ENCODE measurements at regions not wholly inside any gene's neighbourhood (a gene's known extent, or its start where the extent isn't known, plus 50 kb on each side); places are given as distances from the start of the nearest gene placed in this dataset.

DNA sequence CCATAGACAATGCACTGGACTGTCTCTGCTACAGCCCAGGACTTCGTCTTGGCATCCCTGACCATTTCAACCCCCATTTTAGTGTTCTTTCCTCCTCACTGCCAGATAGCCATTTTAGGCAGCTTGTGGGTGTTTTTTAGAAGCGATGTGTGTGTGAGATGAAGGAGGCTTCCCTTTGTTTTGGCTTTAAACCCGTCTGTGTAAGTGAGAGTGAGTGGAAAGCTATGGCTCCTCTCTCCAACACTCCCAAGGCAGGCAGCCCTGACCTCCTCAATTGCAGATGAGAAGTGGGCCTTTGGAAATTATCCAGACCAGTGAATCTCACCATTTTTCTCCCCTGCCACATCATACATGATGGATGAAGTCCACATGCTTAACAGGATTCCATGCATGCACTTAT lies 70.3 kb upstream of the PGBD5 start:
- Histone ChIP-seq H3K4me1 (ENCODE audit: control insufficient read depth in 1 of 2, insufficient read depth in 2 of 2, low read length in 2 of 2) (no peaks in the 10 kb centered on the region), H3K9me3 (ENCODE audit: control insufficient read depth, low read length) (peaks cover 2% of the 10 kb centered on the region), H3K27me3 (ENCODE audit: control insufficient read depth in 1 of 2, insufficient read depth in 2 of 2, low read length in 1 of 2) (no peaks in the 10 kb centered on the region), H3K27ac (ENCODE audit: low read depth in 1 of 2, low read length in 2 of 2) (no peak overlapping the region), H3K36me3 (ENCODE audit: control insufficient read depth in 1 of 2, insufficient read depth in 2 of 2, low read length in 1 of 2) (no peaks in the 10 kb centered on the region), H3K4me3 (ENCODE audit: low read length in 2 of 2) (no peak overlapping the region)
- intact Hi-C loops (cut with DNase I): no loop called here
- WGBS, 2 donors: 47 to 48% methylated on average over 3 of the region's 3 CpGs
- ATAC-seq (ENCODE audit: low FRiP score): no peak
- no peak for DNase-seq

- Histone ChIP-seq H3K27me3 (ENCODE audit: control insufficient read depth in 1 of 2, insufficient read depth in 2 of 2, low read length in 1 of 2) (no peaks in the 10 kb centered on the region), H3K27ac (ENCODE audit: low read depth in 1 of 2, low read length in 2 of 2) (no peak overlapping the region), H3K4me1 (ENCODE audit: control insufficient read depth in 1 of 2, insufficient read depth in 2 of 2, low read length in 2 of 2) (no peaks in the 10 kb centered on the region), H3K9me3 (ENCODE audit: control insufficient read depth, low read length) (peaks cover 2% of the 10 kb centered on the region), H3K4me3 (ENCODE audit: low read length in 2 of 2) (no peak overlapping the region), H3K36me3 (ENCODE audit: control insufficient read depth in 1 of 2, insufficient read depth in 2 of 2, low read length in 1 of 2) (no peaks in the 10 kb centered on the region)
- no peak for DNase-seq
- WGBS, 2 donors: 63 to 67% methylated on average over 11 of the region's 11 CpGs
- ATAC-seq (ENCODE audit: low FRiP score): no peak
- intact Hi-C loops (cut with DNase I): no loop called here
Observed at GRCh38 chr1:230495891-230496385, 69.8 kb upstream of the PGBD5 start.

GRCh38 chr1:230495076-230495475 lies 68.9 kb upstream of the PGBD5 start:
- H3K9me3 ChIP-seq (ENCODE audit: control insufficient read depth, low read length): peaks cover 2% of the 10 kb centered on the region

DNA sequence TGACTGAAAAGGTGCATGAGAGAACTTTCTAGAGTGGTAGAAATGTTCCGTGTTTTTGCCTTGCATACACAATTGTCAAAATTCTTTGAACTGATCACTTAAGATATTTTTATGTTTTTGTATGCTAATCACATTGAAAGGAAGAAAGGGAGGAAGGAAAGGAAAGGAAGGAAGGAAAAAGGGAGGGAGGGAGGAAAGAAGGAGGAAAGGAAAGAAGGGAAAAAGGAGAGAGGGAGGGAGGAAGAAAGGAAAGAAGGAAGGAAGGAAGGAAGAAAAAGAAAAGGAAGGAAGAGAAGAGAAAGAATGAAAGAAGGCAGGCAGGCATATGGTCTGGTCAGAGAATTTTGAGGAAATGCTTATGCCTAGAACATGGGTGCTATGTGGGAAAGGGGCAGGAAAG lies 68.4 kb upstream of the PGBD5 start:
- H3K4me1 ChIP-seq (ENCODE audit: control insufficient read depth in 1 of 2, insufficient read depth in 2 of 2, low read length in 2 of 2): no peaks in the 10 kb centered on the region
- ATAC-seq (ENCODE audit: low FRiP score): no peak
- 86 to 92% methylated on average over 1 of the region's 1 CpG for WGBS, 2 donors
- H3K36me3 ChIP-seq (ENCODE audit: control insufficient read depth in 1 of 2, insufficient read depth in 2 of 2, low read length in 1 of 2): no peaks in the 10 kb centered on the region
- H3K27ac ChIP-seq (ENCODE audit: low read depth in 1 of 2, low read length in 2 of 2): no peak overlapping the region
- DNase-seq: no peak
- intact Hi-C loops (cut with DNase I): no loop called here
- no peak overlapping the region for H3K4me3 ChIP-seq (ENCODE audit: low read length in 2 of 2)
- peaks cover 4% of the 10 kb centered on the region for H3K9me3 ChIP-seq (ENCODE audit: control insufficient read depth, low read length)
- H3K27me3 ChIP-seq (ENCODE audit: control insufficient read depth in 1 of 2, insufficient read depth in 2 of 2, low read length in 1 of 2): no peaks in the 10 kb centered on the region

More at GRCh38 chr1:230495076-230495475, 68.9 kb upstream of the PGBD5 start:
- DNase-seq (no peak), ATAC-seq (ENCODE audit: low FRiP score) (no peak)
- Histone ChIP-seq H3K4me1 (ENCODE audit: control insufficient read depth in 1 of 2, insufficient read depth in 2 of 2, low read length in 2 of 2) (no peaks in the 10 kb centered on the region), H3K4me3 (ENCODE audit: low read length in 2 of 2) (no peak overlapping the region), H3K27ac (ENCODE audit: low read depth in 1 of 2, low read length in 2 of 2) (no peak overlapping the region), H3K27me3 (ENCODE audit: control insufficient read depth in 1 of 2, insufficient read depth in 2 of 2, low read length in 1 of 2) (no peaks in the 10 kb centered on the region), H3K36me3 (ENCODE audit: control insufficient read depth in 1 of 2, insufficient read depth in 2 of 2, low read length in 1 of 2) (no peaks in the 10 kb centered on the region)
- 53 to 55% methylated on average over 4 of the region's 4 CpGs for WGBS, 2 donors
- intact Hi-C loops (cut with DNase I): no loop called here

- H3K9me3 ChIP-seq (ENCODE audit: control insufficient read depth, low read length): peaks cover 3% of the 10 kb centered on the region
- DNase-seq (no peak), ATAC-seq (ENCODE audit: low FRiP score) (no peak)
- H3K4me1 ChIP-seq (ENCODE audit: control insufficient read depth in 1 of 2, insufficient read depth in 2 of 2, low read length in 2 of 2): no peaks in the 10 kb centered on the region
- intact Hi-C loops (cut with DNase I): no loop called here
- H3K36me3 ChIP-seq (ENCODE audit: control insufficient read depth in 1 of 2, insufficient read depth in 2 of 2, low read length in 1 of 2): no peaks in the 10 kb centered on the region
- no peaks in the 10 kb centered on the region for H3K27me3 ChIP-seq (ENCODE audit: control insufficient read depth in 1 of 2, insufficient read depth in 2 of 2, low read length in 1 of 2)
- 69 to 85% methylated on average over 1 of the region's 1 CpG for WGBS, 2 donors
- no peak overlapping the region for H3K4me3 ChIP-seq (ENCODE audit: low read length in 2 of 2)
- H3K27ac ChIP-seq (ENCODE audit: low read depth in 1 of 2, low read length in 2 of 2): no peak overlapping the region
Observed at GRCh38 chr1:230494026-230494425, 67.9 kb upstream of the PGBD5 start.

DNA sequence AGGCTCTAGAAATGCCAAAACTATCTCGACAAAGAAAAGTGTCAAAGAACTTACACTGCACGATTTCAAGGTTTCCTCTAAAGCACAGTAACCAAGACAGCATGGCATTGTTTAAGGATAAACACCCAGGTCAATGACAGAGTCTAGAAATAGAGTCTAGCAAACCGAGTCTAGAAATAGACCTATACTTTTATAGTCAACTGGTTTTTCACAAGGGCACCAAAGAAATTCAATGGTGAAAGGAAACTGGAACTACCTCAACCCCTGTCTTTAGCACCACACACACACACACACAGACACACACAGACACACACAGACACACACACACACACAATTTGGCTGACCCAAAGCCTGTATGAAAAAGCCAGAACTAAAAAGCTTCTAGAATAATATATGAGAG lies 67.1 kb upstream of the PGBD5 start:
- DNase-seq (no peak), ATAC-seq (ENCODE audit: low FRiP score) (no peak)
- Histone ChIP-seq H3K27ac (ENCODE audit: low read depth in 1 of 2, low read length in 2 of 2) (no peak overlapping the region), H3K27me3 (ENCODE audit: control insufficient read depth in 1 of 2, insufficient read depth in 2 of 2, low read length in 1 of 2) (no peaks in the 10 kb centered on the region), H3K36me3 (ENCODE audit: control insufficient read depth in 1 of 2, insufficient read depth in 2 of 2, low read length in 1 of 2) (no peaks in the 10 kb centered on the region), H3K9me3 (ENCODE audit: control insufficient read depth, low read length) (peaks cover 1% of the 10 kb centered on the region), H3K4me1 (ENCODE audit: control insufficient read depth in 1 of 2, insufficient read depth in 2 of 2, low read length in 2 of 2) (no peaks in the 10 kb centered on the region), H3K4me3 (ENCODE audit: low read length in 2 of 2) (no peak overlapping the region)
- WGBS, 2 donors: 51% methylated on average over 3 of the region's 3 CpGs
- intact Hi-C loops (cut with DNase I): no loop called here

- H3K9me3 ChIP-seq (ENCODE audit: control insufficient read depth, low read length): peaks cover 1% of the 10 kb centered on the region
- H3K4me3 ChIP-seq (ENCODE audit: low read length in 2 of 2): no peak overlapping the region
- no peaks in the 10 kb centered on the region for H3K36me3 ChIP-seq (ENCODE audit: control insufficient read depth in 1 of 2, insufficient read depth in 2 of 2, low read length in 1 of 2)
- no peak overlapping the region for H3K27ac ChIP-seq (ENCODE audit: low read depth in 1 of 2, low read length in 2 of 2)
- no peak for ATAC-seq (ENCODE audit: low FRiP score)
- intact Hi-C loops (cut with DNase I): no loop called here
- no peak for DNase-seq
- WGBS, 2 donors: 90 to 97% methylated on average over 2 of the region's 2 CpGs
- no peaks in the 10 kb centered on the region for H3K4me1 ChIP-seq (ENCODE audit: control insufficient read depth in 1 of 2, insufficient read depth in 2 of 2, low read length in 2 of 2)
- no peaks in the 10 kb centered on the region for H3K27me3 ChIP-seq (ENCODE audit: control insufficient read depth in 1 of 2, insufficient read depth in 2 of 2, low read length in 1 of 2)
Observed at GRCh38 chr1:230490436-230490835, 64.3 kb upstream of the PGBD5 start.

DNA sequence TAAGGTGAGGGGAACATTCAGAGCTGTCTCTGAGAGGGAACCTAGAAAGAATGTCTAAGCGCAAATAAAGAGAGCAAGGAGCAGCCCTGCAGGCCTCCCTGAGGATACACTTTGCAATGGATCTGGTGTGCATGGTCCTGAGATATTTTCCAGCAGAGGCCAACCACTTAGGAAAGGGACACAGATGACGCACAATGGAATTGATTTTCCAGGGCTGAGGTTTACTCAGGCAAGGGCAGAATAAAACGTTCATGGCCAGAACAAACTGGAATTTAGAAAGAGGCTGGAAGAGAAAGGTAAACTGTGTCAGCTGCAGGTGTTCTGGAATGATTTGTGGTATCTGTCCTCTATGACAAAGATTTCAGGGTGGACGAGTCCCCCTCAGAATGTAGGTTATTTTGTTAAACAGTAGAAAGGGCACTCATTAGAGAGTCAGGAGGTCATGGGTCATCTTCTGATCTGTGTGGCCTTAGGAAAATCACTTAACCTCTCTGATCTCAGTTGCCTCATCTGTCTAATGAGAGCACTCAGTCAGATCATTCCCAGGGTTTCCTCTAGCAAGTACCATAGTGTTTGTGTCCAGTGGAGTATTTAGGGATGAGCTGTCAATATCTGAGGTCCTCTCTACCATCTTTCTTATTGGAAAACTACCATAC lies 61.8 kb upstream of the PGBD5 start:
- DNase-seq: no peak
- Histone ChIP-seq H3K4me1 (ENCODE audit: control insufficient read depth in 1 of 2, insufficient read depth in 2 of 2, low read length in 2 of 2) (no peaks in the 10 kb centered on the region), H3K27me3 (ENCODE audit: control insufficient read depth in 1 of 2, insufficient read depth in 2 of 2, low read length in 1 of 2) (no peaks in the 10 kb centered on the region), H3K27ac (ENCODE audit: low read depth in 1 of 2, low read length in 2 of 2) (no peak overlapping the region), H3K4me3 (ENCODE audit: low read length in 2 of 2) (no peak overlapping the region), H3K9me3 (ENCODE audit: control insufficient read depth, low read length) (peaks cover 1% of the 10 kb centered on the region), H3K36me3 (ENCODE audit: control insufficient read depth in 1 of 2, insufficient read depth in 2 of 2, low read length in 1 of 2) (no peaks in the 10 kb centered on the region)
- no peak for ATAC-seq (ENCODE audit: low FRiP score)
- 69 to 71% methylated on average over 4 of the region's 4 CpGs for WGBS, 2 donors
- intact Hi-C loops (cut with DNase I): no loop called here

DNA sequence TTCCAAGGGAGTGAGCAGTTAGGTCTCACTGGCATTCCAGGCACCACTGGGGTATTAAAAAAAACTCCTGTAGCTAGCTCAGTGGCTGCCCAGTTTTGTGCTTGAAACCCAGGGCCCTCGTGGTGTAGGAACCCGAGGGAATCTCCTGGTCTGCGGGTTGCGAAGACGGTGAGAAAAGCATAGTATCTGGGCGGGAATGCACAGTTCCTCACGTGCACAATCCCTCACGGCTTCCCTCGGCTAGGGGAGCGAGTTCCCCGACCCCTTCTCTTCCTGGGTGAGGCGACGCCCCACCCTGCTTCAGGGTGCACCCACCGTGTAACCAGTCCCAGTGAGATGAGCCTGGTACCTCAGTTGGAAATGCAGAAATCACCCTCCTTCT lies 50.5 kb upstream of the PGBD5 start:
- Histone ChIP-seq H3K4me3 (ENCODE audit: low read length in 2 of 2) (no peak overlapping the region), H3K4me1 (ENCODE audit: control insufficient read depth in 1 of 2, insufficient read depth in 2 of 2, low read length in 2 of 2) (no peaks in the 10 kb centered on the region), H3K36me3 (ENCODE audit: control insufficient read depth in 1 of 2, insufficient read depth in 2 of 2, low read length in 1 of 2) (no peaks in the 10 kb centered on the region), H3K27ac (ENCODE audit: low read depth in 1 of 2, low read length in 2 of 2) (no peak overlapping the region), H3K27me3 (ENCODE audit: control insufficient read depth in 1 of 2, insufficient read depth in 2 of 2, low read length in 1 of 2) (no peaks in the 10 kb centered on the region), H3K9me3 (ENCODE audit: control insufficient read depth, low read length) (no peaks in the 10 kb centered on the region)
- 72 to 74% methylated on average over 14 of the region's 14 CpGs for whole genome bisulfite sequencing, 2 donors
- no peak for ATAC-seq (ENCODE audit: low FRiP score)
- no peak for DNase-seq
- intact Hi-C loops (cut with DNase I): no loop called here
